NCI-H2107 treated with DMSO at 0.1 percent for 48 hours (cell line): ENCODE measurements at regions not wholly inside any gene's neighbourhood (a gene's known extent, or its start where the extent isn't known, plus 50 kb on each side); places are given as distances from the start of the nearest gene placed in this dataset.

ENCODE experiments used
- DNase-seq: peaks from one replicate; lab custom pipeline; 2025; ENCODE audit not compliant: unreplicated experiment; lab: John Stamatoyannopoulos, UW

GRCh38 chr6:95489185-95489863 lies 88.0 kb upstream of the MANEA start:
- no peak for DNase-seq

GRCh38 chr6:95496769-95497426 lies 80.4 kb upstream of the MANEA start:
- no peak for DNase-seq

DNA sequence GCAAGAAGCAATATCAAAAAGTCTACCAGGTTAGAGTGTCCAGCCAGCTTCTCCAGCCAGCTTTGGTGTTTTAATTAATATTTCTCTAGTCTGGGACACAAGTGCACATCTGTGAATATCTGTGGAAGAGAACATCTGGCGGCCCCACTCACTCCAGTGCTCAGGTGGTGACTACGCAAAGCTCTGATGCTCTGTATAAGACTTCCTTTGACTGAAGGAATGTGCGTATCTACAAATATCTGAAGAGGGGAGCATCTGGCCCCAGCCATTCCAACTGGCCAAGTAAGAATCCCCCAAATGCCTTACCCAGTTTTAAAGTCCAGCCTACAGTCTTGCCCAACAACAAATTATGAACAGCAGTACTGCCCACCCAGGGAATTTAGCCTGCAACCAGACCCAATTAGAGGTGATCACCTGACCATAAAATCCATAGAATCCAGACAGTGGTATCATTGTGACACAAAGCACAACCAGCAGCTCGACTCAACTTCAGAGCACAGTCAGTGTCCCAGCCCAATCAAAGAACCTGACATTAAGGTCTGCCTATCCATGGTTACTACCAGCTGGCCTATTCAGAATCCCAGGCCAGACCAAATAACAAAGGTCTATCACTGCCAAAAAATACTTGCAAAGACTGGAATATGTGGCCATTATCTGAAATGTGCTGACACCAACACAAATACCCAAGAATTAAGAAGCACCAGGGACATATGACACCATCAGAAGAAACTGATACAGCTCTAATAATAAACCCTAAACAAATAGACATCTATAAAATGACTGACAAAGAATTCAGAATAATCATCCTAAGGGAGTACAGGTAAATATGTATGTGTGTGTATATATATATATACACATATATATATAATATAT lies 76.1 kb upstream of the MANEA start:
- DNase-seq, result no peak

DNA sequence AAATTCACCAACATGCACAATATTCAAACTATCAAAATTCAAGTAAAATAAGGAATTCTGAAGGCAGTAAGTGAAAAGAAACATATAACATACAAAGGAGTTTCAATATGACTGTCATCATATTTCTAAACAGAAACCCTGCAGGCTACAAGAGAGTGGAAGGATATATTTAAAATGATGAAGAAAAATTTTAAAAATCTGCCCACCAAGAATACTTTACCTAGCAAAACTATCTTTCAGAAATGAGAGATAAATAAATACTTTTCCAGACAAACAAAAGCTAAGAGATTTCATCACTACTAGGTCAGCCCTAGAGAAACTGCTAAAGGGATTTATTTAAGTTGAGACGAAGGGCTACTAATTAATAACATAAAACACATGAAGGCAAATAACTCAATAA lies 73.8 kb upstream of the MANEA start:
- no peak for DNase-seq

- DNase-seq, result peak; percentile 7
These were observed 65.9 kb upstream of the MANEA start for GRCh38 chr6:95511404-95511803.

DNA sequence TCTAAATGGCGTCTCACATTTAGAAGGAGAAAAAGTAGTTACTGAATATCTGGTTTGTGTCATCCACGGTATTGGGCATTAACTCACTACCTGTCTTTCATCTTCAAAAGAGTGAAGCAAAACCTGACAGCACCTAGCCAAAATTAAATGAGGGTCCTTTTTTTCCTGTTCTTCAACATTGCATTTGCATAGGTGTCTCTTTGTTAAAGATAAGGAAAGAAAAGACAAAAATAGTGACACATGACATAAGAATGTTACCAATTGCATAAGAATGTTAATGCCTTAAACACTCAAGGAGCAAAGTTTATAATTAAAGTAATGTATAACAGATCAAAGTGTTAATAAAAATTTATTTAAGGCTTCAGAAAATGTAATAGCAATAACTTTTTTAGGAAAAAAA lies 61.4 kb upstream of the MANEA start:
- DNase-seq, result no peak

DNA sequence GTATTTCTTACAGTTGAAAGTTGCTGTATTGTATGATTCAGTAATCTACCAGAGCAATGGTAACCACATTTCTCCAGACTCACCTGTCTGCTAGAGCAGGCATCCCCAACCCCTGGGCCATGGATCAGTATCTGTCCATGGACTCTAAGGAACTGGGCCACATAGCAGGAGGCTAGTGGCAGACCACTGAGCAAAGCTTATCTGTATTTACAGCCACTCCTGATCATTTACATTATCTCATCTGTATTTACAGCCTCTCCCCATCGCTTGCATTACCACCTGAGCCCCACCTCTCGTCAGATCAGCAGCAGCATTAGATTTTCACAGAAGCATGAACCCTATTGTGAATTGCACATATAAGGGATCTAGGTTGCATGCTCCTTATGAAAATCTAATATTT lies 60.3 kb upstream of the MANEA start:
- DNase-seq, result no peak

DNA sequence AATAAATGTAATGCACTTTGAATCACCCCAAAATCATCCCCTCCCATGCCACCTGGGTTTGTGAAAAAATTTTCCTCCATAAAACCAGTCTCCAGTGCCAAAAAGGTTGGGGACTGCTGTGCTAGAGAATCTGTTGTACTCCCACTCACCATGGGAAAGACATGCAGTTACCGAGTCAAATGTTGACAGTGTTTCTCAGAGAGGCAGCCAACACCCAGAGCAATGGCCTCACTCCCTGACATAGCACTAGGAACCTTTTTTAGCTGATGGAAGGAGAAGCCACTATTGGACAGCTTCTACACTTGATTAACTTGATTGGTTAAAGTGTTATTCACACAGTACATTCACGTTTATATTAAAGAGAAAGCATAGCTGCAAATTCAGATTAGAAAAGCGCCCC lies 59.8 kb upstream of the MANEA start:
- no peak for DNase-seq

- DNase-seq, result no peak
These were observed 58.6 kb upstream of the MANEA start for GRCh38 chr6:95518630-95519227.

DNA sequence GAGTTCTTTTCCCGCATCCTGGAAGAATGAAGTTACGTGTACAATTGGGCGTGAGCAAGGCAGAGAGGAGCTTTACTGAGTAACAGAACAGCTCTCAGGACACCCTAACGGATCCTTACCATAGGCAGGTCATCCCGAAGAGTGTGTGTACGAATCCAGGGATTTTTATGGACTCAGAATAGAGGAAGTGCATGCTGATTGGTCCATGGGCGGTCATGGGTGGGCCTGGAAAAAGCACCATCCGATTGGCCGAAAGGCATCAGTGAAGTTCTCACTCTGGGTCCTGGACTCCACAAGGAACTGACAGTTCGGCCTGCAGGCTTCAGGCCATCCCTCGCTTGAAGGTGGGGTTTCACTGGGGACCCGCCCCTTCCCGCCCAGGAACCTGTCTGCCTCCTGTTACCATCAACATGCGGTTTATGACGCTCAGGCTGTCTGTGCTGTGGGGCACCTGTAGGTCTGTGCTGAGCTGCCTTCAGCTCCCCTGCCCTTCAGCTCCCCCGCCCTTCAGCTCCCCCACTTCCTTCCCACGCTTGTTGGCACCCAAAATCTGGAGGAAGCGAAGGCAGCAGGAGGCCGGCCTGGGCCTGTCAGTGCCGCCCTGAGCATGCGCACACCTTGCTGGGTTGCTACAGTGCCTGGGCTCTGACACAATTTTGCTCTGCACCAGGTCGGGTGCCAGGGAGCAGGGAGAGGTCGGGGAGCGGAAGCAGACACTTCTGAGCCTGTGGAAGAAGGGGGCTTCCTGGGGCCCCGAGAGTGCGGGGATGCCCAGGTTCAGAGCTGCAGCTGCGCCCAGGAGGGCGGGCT lies 57.9 kb upstream of the MANEA start:
- DNase-seq, result no peak

DNA sequence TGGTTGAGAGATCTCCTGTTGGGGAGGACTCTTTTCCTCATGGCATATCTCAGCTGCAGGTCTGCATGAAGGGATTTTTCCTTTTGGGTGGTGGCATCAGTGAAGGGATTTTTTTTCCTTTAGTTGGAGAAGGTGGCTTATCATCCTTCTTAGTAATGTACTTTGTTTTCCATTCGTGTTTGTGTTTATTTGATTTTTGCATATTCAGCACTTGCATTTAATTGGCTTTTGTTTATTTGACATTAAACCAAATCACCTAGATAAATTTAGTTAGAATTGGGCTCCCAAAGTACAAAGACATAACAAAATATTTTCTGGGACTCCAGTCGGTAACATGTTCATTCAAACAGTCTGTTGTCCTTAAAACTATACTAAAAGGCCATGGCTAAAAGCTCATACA lies 56.2 kb upstream of the MANEA start:
- no peak for DNase-seq
